Glutamatergic neuron (in vitro differentiated cells): ENCODE measurements at regions not wholly inside any gene's neighbourhood (a gene's known extent, or its start where the extent isn't known, plus 50 kb on each side); places are given as distances from the start of the nearest gene placed in this dataset.

Experiments
- DNase-seq: peaks from one replicate; pipeline ENCODE4 v3.0.0; 2022
- H3K27ac Mint-ChIP-seq: one replicate; pipeline ENCODE4 v1.8.0; 2020; ENCODE audit warnings: mild to moderate bottlenecking, mixed read lengths, inconsistent platforms; ENCODE audit not compliant: unreplicated experiment
- H3K27me3 Mint-ChIP-seq: one replicate; pipeline ENCODE4 v1.8.0; 2020; ENCODE audit warnings: mild to moderate bottlenecking, moderate library complexity, mixed read lengths, inconsistent platforms; ENCODE audit not compliant: unreplicated experiment
- H3K36me3 Mint-ChIP-seq: one replicate; pipeline ENCODE4 v1.8.0; 2020; ENCODE audit warnings: mild to moderate bottlenecking, mixed read lengths, inconsistent platforms; ENCODE audit not compliant: unreplicated experiment
- H3K4me1 Mint-ChIP-seq: one replicate; pipeline ENCODE4 v1.8.0; 2020; ENCODE audit warnings: mild to moderate bottlenecking, low read depth, mixed read lengths, inconsistent platforms; ENCODE audit not compliant: unreplicated experiment
- H3K4me3 Mint-ChIP-seq: one replicate; pipeline ENCODE4 v1.8.0; 2020; ENCODE audit warnings: mild to moderate bottlenecking, mixed read lengths, inconsistent platforms; ENCODE audit not compliant: unreplicated experiment
- H3K9me3 Mint-ChIP-seq: one replicate; pipeline ENCODE4 v1.8.0; 2020; ENCODE audit warnings: mild to moderate bottlenecking, moderate library complexity, mixed read lengths, inconsistent platforms; ENCODE audit not compliant: unreplicated experiment
- CTCF ChIP-seq: fragments of 200-600 bp; sonication (generic); IDR thresholded peaks from one replicate; pipeline ENCODE4 v1.5.0; 2021; ENCODE audit not compliant: partially characterized antibody, unreplicated experiment

- H3K27me3 Mint-ChIP-seq, result no peaks in the 10 kb centered on the region
- no peak overlapping the region for H3K4me3 Mint-ChIP-seq
- H3K27ac Mint-ChIP-seq, result no peak overlapping the region
- H3K9me3 Mint-ChIP-seq, result no peaks in the 10 kb centered on the region
- no peaks in the 10 kb centered on the region for H3K36me3 Mint-ChIP-seq
- no peak for TF ChIP-seq CTCF
- DNase-seq, result no peak
- H3K4me1 Mint-ChIP-seq, result peaks cover 14% of the 10 kb centered on the region
Measured at GRCh38 chr3:64336488-64336887, 111.2 kb upstream of the PRICKLE2 start.

DNA sequence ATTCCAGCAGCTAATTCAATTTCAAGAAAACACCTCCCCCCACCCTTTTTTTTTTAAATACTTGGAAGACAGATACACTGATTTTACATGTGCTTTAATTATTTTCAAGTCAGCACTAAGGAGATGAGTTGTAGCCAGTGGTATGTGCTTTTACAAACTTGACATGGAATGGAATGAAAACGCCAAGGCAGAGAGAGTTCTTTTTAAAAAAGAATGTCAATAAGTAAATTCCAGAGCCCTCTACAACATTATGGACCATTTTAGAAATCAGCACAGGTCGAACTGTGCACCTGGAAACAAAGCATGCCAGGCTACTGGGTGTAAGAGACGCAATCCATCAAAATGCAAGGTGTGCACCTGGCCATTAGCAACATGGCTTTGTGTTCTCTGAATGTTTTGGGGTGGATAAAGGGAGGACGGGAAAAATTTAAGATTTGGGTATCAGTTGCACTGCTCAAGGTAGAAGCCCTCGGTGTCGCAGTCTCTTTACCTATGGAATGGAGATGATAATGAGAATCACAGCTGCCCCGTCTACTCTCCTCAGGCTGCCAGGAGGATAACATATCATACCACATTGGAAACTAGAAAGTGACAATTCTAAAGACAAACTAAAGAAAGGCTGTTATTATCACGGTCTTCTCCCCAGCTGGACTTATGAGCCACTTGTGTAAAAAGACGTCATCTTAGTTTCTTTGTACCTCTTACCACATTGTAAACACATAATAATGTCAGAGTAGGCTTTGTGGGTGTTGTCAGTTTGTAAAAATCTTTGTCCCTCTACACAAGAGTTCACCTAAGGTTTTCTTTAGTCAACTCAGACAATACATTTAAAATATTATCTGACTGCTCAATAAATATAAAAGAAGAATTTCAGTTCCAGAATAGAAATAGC is 107.4 kb upstream of the PRICKLE2 start:
- peaks cover 6% of the 10 kb centered on the region for H3K4me1 Mint-ChIP-seq
- H3K27me3 Mint-ChIP-seq, result no peaks in the 10 kb centered on the region
- H3K27ac Mint-ChIP-seq, result no peak overlapping the region
- TF ChIP-seq CTCF, result no peak
- no peaks in the 10 kb centered on the region for H3K9me3 Mint-ChIP-seq
- DNase-seq, result no peak
- H3K4me3 Mint-ChIP-seq, result no peak overlapping the region
- H3K36me3 Mint-ChIP-seq, result no peaks in the 10 kb centered on the region

- DNase-seq, result no peak
- TF ChIP-seq CTCF, result no peak
- H3K4me1 Mint-ChIP-seq, result peaks cover 10% of the 10 kb centered on the region
- no peaks in the 10 kb centered on the region for H3K9me3 Mint-ChIP-seq
- no peak overlapping the region for H3K4me3 Mint-ChIP-seq
- H3K27ac Mint-ChIP-seq, result no peak overlapping the region
- H3K36me3 Mint-ChIP-seq, result no peaks in the 10 kb centered on the region
- no peaks in the 10 kb centered on the region for H3K27me3 Mint-ChIP-seq
Measured at GRCh38 chr3:64331605-64332004, 106.3 kb upstream of the PRICKLE2 start.

GRCh38 chr3:64329037-64329436 is 103.8 kb upstream of the PRICKLE2 start:
- no peak overlapping the region for H3K27ac Mint-ChIP-seq
- H3K4me3 Mint-ChIP-seq, result no peak overlapping the region
- DNase-seq, result no peak
- no peak for TF ChIP-seq CTCF
- H3K36me3 Mint-ChIP-seq, result peaks cover 4% of the 10 kb centered on the region
- peaks cover 10% of the 10 kb centered on the region for H3K4me1 Mint-ChIP-seq
- H3K9me3 Mint-ChIP-seq, result no peaks in the 10 kb centered on the region
- no peaks in the 10 kb centered on the region for H3K27me3 Mint-ChIP-seq

DNA sequence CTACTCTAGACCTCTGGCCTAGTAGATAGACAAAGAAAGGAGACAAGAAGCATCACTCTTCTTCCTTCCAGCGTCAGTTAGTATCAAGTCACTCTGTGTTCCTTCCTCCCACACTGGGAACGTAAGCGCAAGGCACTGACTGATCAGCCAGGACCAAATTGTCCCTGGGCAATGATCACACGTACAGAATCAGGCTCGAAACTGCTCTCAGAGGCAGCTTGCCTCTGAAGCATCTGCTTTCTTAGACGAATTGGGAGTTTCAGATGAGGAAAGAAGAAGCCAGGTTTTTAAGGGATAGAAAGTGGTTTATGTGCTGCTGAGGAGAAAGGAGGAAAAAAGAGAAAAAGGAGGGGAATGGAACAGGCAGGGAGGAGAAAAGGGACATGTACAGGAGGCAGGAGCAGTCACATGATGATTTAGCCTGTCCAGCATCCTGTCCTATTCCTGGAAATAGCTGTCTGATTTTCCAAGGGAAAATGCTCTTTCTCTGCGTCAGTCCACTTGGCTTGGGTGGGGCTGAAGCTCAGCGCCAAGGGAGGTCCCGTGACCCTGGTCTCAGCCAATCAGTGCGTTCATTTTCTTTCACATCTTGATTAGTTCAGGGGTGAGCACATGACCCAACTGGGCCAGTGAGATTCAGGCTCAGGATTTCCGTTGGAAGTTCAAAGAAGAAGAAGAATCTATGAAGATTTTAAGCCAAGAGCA is 102.0 kb upstream of the PRICKLE2 start:
- DNase-seq, result no peak
- no peak for TF ChIP-seq CTCF
- peaks cover 4% of the 10 kb centered on the region for H3K36me3 Mint-ChIP-seq
- peak overlapping the region; percentile 28 for H3K27ac Mint-ChIP-seq
- H3K9me3 Mint-ChIP-seq, result peaks cover 2% of the 10 kb centered on the region
- H3K4me1 Mint-ChIP-seq, result peaks cover 20% of the 10 kb centered on the region
- H3K4me3 Mint-ChIP-seq, result no peak overlapping the region
- peaks cover 2% of the 10 kb centered on the region for H3K27me3 Mint-ChIP-seq
